ENCODE measurements at regions not wholly inside any gene's neighbourhood (a gene's known extent, or its start where the extent isn't known, plus 50 kb on each side); places are given as distances from the start of the nearest gene placed in this dataset.
"Not testable (repeated sequence)": the region's sequence is repeated elsewhere in the genome, so short reads cannot be mapped to it uniquely, and the experiment has no call there.

DNA sequence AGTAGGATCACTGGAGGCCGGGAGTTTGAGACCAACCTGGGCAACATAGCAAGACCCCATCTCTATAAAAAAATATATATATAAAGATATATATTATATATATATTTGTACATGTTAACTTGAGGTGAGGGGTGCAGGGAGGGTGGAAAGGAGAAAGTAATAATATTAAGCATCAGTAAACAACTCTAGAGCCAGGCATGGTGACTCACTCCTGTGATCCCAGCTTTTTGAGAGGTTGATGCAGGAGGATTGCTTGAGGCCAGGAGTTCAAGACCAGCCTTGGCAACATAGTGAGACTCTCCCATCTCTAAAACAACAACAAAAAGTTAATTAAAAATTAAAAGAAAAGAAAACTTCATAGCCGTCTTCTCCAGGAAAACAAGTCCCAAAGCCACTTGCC is 61.7 kb upstream of the SMURF2 start:
- no peak for DNase-seq

DNA sequence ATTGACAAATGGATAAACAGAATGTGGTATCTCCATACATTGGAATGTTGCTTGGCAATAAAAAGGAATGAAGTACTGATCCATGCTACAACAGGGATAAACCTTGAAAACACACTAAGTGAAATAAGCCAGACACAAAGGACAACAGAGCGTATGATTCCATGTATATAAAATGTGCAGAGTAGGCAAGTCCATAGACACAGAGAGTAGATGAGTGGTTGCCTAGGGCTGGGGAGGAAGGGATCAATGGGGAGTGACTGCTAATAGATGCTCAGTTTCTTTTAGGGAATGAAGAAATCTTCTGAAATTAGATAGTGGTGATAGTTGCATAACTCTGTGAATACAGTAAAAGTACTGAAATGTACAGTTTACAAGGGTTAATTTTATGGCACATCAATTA is 59.4 kb upstream of the SMURF2 start:
- not testable (repeated sequence) for DNase-seq

DNA sequence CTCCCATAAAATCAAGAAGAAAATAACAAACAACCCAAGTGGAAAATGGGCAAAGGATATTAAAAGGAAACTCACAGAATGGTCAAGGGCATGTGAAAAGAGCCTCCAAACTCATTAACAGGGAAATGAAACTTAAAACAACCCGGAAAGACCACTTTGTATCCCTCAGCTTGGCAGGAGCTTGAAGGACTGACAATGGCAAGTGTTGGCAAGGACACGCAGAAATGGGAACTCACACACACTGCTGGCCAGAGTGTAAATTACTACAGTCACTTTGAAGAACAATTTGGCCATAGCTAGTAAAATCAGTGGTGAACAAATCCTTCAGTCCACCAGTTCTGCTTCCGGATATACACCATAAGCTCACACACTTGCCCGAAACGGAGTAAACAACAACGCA is 58.1 kb upstream of the SMURF2 start:
- not testable (repeated sequence) for DNase-seq

DNA sequence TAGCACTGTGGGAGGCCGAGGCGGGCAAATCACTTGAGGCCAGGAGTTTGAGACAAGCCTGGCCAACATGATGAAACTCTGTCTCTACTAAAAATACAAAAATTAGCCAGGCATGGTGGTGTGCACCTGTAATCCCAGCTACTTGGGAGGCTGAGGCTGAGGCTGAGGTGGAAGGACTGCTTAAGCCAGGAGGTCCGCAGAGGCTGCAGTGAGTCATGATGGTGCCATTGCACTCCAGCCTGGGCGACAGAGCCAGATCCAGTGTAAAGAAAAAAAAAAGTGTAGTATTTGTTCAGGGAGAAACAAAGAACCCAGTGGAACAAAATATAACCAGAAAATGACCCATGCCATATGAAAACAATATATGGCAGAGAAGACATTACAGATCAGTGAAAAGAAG is 57.4 kb upstream of the SMURF2 start:
- not testable (repeated sequence) for DNase-seq

DNA sequence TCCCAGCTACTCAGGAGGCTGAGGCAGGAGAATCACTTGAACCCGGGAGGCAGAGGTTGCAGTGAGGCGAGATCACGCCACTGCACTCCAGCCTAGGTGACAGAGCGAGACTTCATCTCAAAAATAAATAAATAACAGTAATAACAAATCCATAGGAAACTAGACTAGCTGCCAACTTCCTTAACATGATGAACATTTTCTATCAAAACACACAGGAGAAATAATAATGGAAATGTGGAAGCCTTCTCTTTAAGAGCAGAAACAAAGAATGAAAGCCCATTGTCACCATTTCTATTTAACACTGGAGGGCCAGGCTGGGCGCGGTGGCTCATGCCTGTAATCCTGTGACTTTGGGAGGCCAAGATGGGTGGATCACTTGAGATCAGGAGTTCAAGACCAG is 56.7 kb upstream of the SMURF2 start:
- not testable (repeated sequence) for DNase-seq

DNA sequence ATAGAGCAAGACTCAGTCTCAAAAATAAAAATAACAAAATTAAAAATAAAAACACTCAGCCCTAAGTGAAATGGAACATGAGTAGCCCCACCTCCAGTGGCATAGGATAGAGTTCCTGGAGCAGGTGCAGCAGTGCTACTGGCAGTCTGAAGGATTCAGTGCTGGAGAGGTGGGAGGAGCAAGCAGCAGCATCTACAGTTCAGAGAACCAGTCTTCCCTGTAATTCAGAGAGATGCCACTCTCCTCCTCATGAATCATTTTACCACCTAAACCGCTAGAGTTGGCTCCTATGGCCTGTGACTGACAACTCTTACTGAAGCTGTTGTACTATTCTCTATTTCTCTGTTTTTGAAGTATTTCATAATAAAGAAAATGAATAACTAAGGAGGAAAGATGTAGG is 56.0 kb upstream of the SMURF2 start:
- no peak for DNase-seq

DNA sequence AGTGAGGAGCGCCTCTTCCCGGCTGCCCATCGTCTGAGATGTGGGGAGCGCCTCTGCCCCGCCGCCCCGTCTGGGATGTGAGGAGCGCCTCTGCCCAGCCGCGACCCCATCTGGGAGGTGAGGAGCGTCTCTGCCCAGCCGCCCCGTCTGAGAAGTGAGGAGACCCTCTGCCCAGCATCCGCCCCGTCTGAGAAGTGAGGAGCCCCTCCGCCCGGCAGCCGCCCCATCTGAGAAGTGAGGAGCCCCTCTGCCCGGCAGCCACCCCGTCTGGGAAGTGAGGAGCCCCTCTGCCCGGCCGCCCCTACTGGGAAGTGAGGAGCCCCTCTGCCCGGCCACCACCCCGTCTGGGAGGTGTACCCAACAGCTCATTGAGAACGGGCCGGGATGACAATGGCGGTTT is 54.4 kb upstream of the SMURF2 start:
- not testable (repeated sequence) for DNase-seq

DNA sequence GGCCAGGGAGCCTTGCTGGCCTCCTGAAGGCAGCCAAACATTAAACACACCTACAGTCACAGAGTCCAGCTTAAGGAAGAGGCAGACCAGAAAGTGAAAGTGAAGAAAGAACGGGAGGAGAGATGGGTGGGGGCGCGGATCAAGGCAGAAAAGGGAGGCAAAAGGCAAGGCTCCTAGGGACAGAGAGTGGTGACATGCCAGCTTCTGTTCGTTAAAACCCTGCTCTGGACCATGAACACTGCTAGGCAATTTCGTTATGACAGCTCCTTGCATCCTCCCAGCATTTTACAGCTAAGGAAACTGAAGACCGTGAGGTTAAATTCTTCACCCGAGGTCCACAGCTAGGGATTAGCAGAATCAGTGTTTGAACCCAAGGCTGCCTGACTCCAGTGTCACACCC is 51.7 kb upstream of the SMURF2 start:
- DNase-seq = not testable (repeated sequence)

DNA sequence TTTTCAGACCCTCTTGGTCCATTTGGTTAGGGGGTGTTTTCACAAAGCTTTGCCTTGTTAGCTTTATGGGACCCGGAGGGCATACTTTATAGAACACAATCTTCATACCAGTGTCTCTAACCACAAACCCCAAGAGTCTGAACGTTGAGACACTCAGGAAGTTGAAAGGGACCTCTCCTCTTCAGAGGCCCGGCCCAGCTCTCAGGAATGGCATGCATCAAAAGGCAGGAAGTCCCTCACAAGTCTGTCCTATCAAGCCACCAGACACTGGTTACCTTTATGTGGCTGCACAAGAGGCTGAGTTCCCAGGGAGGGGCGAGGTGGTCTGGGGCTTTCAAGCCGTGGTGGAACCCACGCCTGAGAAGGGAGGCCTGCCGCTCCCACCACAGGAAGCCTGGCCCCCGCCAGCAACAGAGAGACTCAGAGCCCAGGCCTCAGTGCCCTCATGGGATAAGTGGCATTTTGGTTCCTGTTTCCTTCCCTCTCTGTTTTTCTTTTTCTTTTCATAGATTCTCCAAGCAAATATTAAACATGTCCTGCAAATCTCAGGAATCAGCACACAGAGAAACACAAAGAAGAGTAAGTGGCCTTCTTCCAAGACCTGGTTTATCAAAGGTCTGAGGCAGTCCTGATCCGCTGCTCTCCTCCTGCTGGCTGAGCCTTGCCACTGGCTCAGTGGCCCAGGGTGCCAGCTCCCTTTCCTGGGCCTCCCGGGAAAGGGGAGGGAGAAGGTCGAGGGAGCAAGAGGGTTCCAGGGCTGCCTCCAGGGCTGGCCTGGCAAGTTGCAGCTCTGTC is 50.6 kb upstream of the SMURF2 start:
- DNase-seq = not testable (repeated sequence)
